ENCODE measurements at regions not wholly inside any gene's neighbourhood (a gene's known extent, or its start where the extent isn't known, plus 50 kb on each side); places are given as distances from the start of the nearest gene placed in this dataset.

DNA sequence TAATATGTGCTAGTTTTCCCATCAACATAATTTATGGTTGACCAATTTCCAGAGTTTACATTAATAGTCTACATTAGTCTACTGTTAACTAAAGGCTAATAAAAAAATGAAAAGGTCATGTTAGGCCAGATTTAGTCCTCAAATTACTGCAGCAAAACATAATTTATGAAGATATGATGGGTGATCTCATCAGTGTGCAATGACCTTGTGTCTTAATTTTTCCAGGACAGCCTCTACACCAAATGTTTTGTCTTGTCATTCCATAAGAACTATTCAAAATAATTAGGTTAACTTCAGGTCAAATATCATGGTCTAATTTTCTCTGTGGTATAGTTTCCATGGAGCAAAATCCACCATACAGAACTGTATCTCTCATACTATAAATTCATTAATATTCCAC is 234.2 kb downstream of the COL12A1 start:
- TF ChIP-seq, protein P1, sequence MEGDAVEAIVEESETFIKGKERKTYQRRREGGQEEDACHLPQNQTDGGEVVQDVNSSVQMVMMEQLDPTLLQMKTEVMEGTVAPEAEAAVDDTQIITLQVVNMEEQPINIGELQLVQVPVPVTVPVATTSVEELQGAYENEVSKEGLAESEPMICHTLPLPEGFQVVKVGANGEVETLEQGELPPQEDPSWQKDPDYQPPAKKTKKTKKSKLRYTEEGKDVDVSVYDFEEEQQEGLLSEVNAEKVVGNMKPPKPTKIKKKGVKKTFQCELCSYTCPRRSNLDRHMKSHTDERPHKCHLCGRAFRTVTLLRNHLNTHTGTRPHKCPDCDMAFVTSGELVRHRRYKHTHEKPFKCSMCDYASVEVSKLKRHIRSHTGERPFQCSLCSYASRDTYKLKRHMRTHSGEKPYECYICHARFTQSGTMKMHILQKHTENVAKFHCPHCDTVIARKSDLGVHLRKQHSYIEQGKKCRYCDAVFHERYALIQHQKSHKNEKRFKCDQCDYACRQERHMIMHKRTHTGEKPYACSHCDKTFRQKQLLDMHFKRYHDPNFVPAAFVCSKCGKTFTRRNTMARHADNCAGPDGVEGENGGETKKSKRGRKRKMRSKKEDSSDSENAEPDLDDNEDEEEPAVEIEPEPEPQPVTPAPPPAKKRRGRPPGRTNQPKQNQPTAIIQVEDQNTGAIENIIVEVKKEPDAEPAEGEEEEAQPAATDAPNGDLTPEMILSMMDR (IDR thresholded peaks at IDR 0.05), result no peak
- TF ChIP-seq POLR2A (IDR thresholded peaks at IDR 0.05), result no peak
- TF ChIP-seq POLR2AphosphoS5 (IDR thresholded peaks at IDR 0.05), result no peak

Data from upper lobe of left lung (tissue), 4 donors.